Activated B cell treated with CpG ODN at 0.5 μM for 24 hours (primary cell): ENCODE measurements at regions not wholly inside any gene's neighbourhood (a gene's known extent, or its start where the extent isn't known, plus 50 kb on each side); places are given as distances from the start of the nearest gene placed in this dataset.
"Not testable (repeated sequence)": the region's sequence is repeated elsewhere in the genome, so short reads cannot be mapped to it uniquely, and the experiment has no call there.

Source experiments
- ATAC-seq: fragments of 200-7000 bp; cut with Tn5 transposase; one replicate; pipeline ENCODE4 v1.10.0; 2021; ENCODE audit warnings: low read depth, mild to moderate bottlenecking, moderate library complexity
- CTCF ChIA-PET: fragments of 350-600 bp; sonication (Branson Sonifier 250); formaldehyde crosslinking; loops from one replicate; lab custom pipeline; 2021; ENCODE audit warnings: antibody characterized with exemption; lab: Charles Lee
- POLR2A ChIA-PET: fragments of 350-600 bp; sonication (Branson Sonifier 250); formaldehyde crosslinking; loops from one replicate; lab custom pipeline; 2021; ENCODE audit warnings: antibody characterized with exemption; lab: Charles Lee
- DNase-seq: peaks from one replicate; pipeline ENCODE4 v3.0.0; 2022
- H3K27ac Mint-ChIP-seq: one replicate; pipeline ENCODE4 v1.8.0; 2020; ENCODE audit warnings: mixed read lengths
- H3K27me3 Mint-ChIP-seq: one replicate; pipeline ENCODE4 v1.8.0; 2021; ENCODE audit warnings: mixed read lengths
- H3K36me3 Mint-ChIP-seq: one replicate; pipeline ENCODE4 v1.8.0; 2021; ENCODE audit warnings: low read depth, mixed read lengths
- H3K4me1 Mint-ChIP-seq: one replicate; pipeline ENCODE4 v1.8.0; 2021; ENCODE audit warnings: mixed read lengths
- H3K4me3 Mint-ChIP-seq: one replicate; pipeline ENCODE4 v1.8.0; 2020; ENCODE audit warnings: mild to moderate bottlenecking, mixed read lengths
- H3K9me3 Mint-ChIP-seq: one replicate; pipeline ENCODE4 v1.8.0; 2020; ENCODE audit warnings: mixed read lengths
- CTCF ChIP-seq: fragments of 200-600 bp; IDR thresholded peaks from one replicate; pipeline ENCODE4 v1.8.0; 2022; ENCODE audit warnings: antibody characterized with exemption, mild to moderate bottlenecking
- intact Hi-C: fragments of 100-400 bp; cut with micrococcal nuclease; formaldehyde crosslinking; loops from one replicate; pipeline ENCODE4 v1.15.1; 2024

GRCh38 chrX:534804-535203 is 95.8 kb upstream of the SHOX start:
- no peak for TF ChIP-seq CTCF
- H3K4me1 Mint-ChIP-seq: no peaks in the 10 kb centered on the region
- DNase-seq (no peak), ATAC-seq (no peak)
- ChIA-PET CTCF (no interaction called here), POLR2A (no interaction called here)
- intact Hi-C loops: no loop called here
- H3K36me3 Mint-ChIP-seq: no peaks in the 10 kb centered on the region
- H3K9me3 Mint-ChIP-seq: peaks cover 5% of the 10 kb centered on the region
- no peak overlapping the region for H3K27ac Mint-ChIP-seq
- no peaks in the 10 kb centered on the region for H3K27me3 Mint-ChIP-seq
- H3K4me3 Mint-ChIP-seq: no peak overlapping the region

DNA sequence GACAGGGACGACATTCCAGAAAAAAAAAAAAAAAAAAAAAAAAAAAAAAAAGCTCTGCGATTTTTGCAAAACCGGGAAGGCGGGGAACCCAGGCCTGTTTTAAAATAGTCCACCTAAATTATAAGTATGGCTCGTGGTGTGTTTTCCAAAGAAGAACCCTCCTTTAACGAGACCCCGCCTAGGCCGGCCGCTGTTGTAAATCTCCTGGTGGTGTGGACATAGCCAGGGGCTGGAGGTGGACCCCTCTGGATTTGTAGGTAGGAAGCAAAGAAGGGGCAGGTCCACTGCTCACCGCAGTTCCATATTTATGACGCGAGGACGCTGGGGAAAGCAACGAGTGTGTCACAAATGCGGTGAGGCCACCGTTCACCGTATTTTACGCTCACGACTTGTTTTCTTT is 94.0 kb upstream of the SHOX start:
- ChIA-PET POLR2A (no interaction called here), CTCF (no interaction called here)
- ATAC-seq: no peak
- Mint-ChIP-seq H3K9me3 (peaks cover 9% of the 10 kb centered on the region), H3K27ac (no peak overlapping the region), H3K36me3 (no peaks in the 10 kb centered on the region), H3K27me3 (no peaks in the 10 kb centered on the region), H3K4me3 (no peak overlapping the region), H3K4me1 (no peaks in the 10 kb centered on the region)
- DNase-seq: no peak
- intact Hi-C loops: no loop called here
- TF ChIP-seq CTCF: no peak

DNA sequence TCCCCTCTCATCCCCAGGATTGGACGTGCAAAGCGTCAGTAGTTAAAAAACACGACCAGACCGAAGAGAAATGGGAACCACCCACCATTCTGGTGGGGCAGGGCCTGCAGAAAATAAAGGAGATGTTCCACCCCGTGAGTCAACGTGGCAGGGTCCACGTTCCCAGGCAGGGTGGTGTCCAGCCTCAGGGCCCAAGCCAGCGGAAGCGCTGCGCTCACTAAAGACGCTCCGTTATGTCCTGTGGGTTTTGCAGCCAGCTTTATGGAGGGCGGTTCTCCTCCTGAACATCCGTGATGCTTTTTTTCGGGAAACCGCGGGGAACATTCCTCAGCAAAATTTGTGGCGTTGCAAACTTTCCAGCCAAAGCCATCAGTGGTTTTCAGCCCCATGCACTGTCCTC is 93.4 kb upstream of the SHOX start:
- intact Hi-C loops: no loop called here
- Mint-ChIP-seq H3K4me1 (no peaks in the 10 kb centered on the region), H3K27ac (no peak overlapping the region), H3K9me3 (peaks cover 11% of the 10 kb centered on the region), H3K27me3 (no peaks in the 10 kb centered on the region), H3K36me3 (no peaks in the 10 kb centered on the region), H3K4me3 (no peak overlapping the region)
- TF ChIP-seq CTCF: no peak
- no peak for DNase-seq
- ChIA-PET CTCF (no interaction called here), POLR2A (no interaction called here)
- ATAC-seq: no peak

- ChIA-PET POLR2A (no interaction called here), CTCF (no interaction called here)
- intact Hi-C loops: no loop called here
- H3K27ac Mint-ChIP-seq: no peak overlapping the region
- no peak overlapping the region for H3K4me3 Mint-ChIP-seq
- no peak for TF ChIP-seq CTCF
- H3K36me3 Mint-ChIP-seq: no peaks in the 10 kb centered on the region
- no peaks in the 10 kb centered on the region for H3K27me3 Mint-ChIP-seq
- DNase-seq (no peak), ATAC-seq (no peak)
- H3K4me1 Mint-ChIP-seq: no peaks in the 10 kb centered on the region
- peaks cover 11% of the 10 kb centered on the region for H3K9me3 Mint-ChIP-seq
Observed at GRCh38 chrX:538311-538710, 92.3 kb upstream of the SHOX start.

DNA sequence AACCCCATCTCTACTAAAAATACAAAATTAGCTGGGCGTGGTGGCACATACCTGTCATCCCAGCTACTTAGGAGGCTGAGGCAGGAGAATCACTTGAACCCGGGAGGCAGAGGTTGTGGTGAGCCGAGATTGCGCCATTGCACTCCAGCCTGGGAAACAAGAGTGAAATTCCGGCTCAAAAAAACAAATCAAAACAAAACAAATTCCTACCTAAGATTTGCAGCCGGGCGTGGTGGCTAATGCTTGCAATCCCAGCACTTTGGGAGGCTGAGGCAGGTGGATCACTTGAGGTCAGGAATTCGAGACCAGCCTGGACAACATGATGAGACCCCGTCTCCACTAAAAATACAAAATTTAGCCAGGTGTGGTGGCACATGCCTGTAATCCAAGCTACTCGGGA is 89.6 kb upstream of the SHOX start:
- CTCF ChIA-PET, H3K27me3 Mint-ChIP-seq, POLR2A ChIA-PET, H3K4me3 Mint-ChIP-seq, H3K27ac Mint-ChIP-seq, H3K36me3 Mint-ChIP-seq, intact Hi-C loops, DNase-seq, ATAC-seq, H3K4me1 Mint-ChIP-seq: not testable (repeated sequence)
- H3K9me3 Mint-ChIP-seq: peaks cover 11% of the 10 kb centered on the region

DNA sequence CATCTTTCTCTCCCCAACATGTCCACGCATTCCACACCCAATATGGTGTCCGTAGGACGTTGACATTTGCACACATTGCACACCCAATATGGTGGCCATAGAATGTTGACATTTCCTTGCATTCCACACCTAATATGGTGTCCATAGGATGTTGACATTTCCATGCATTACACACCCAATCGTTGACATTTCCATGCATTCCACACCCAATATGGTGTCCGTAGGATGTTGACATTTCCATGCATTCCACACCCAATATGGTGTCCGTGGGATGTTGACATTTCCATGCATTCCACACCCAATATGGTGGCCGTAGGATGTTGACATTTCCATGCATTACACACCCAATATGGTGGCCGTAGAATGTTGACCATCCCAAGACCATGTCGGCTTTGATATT is 88.4 kb upstream of the SHOX start:
- intact Hi-C loops: no loop called here
- no peaks in the 10 kb centered on the region for H3K36me3 Mint-ChIP-seq
- CTCF ChIA-PET: no interaction called here
- POLR2A ChIA-PET: no interaction called here
- DNase-seq (no peak), ATAC-seq (no peak)
- H3K27ac Mint-ChIP-seq: no peak overlapping the region
- peaks cover 13% of the 10 kb centered on the region for H3K9me3 Mint-ChIP-seq
- no peak for TF ChIP-seq CTCF
- no peak overlapping the region for H3K4me3 Mint-ChIP-seq
- H3K4me1 Mint-ChIP-seq: no peaks in the 10 kb centered on the region
- H3K27me3 Mint-ChIP-seq: no peaks in the 10 kb centered on the region
